LNCAP (cell line): ENCODE measurements at regions not wholly inside any gene's neighbourhood (a gene's known extent, or its start where the extent isn't known, plus 50 kb on each side); places are given as distances from the start of the nearest gene placed in this dataset.

ENCODE experiments used
- TF ChIP-seq, protein P1 (sequence below): fragments of 450-650 bp; IDR thresholded peaks from 2 replicates; pipeline ENCODE4 v1.5.1; 2017; ENCODE audit warnings: mild to moderate bottlenecking

GRCh38 chr1:96414598-96414997 lies 307.0 kb upstream of the PTBP2 start:
- TF ChIP-seq, protein P1, sequence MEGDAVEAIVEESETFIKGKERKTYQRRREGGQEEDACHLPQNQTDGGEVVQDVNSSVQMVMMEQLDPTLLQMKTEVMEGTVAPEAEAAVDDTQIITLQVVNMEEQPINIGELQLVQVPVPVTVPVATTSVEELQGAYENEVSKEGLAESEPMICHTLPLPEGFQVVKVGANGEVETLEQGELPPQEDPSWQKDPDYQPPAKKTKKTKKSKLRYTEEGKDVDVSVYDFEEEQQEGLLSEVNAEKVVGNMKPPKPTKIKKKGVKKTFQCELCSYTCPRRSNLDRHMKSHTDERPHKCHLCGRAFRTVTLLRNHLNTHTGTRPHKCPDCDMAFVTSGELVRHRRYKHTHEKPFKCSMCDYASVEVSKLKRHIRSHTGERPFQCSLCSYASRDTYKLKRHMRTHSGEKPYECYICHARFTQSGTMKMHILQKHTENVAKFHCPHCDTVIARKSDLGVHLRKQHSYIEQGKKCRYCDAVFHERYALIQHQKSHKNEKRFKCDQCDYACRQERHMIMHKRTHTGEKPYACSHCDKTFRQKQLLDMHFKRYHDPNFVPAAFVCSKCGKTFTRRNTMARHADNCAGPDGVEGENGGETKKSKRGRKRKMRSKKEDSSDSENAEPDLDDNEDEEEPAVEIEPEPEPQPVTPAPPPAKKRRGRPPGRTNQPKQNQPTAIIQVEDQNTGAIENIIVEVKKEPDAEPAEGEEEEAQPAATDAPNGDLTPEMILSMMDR = no peak

DNA sequence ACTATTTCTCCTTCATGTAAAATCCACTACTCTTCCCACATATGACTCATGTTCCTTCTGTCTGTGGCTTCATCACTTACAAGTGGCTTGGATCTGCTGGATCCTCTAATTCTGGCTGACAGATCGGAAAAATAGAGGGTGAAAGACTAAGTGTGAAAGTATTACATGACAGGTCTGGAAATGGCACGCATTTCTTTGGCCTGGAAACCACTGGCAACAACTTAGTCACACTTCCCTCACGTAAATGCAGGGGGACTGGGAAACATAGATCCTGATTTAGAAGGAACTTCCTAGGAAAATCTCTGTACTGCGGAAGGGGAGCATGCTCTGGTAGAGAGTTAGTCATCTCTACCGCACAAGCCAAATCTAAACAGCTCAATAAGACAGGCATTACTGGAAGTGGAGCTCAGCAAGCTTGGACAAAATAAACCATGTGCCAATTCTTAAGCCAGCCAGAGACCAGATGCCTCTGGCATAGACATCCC lies 305.4 kb upstream of the PTBP2 start:
- TF ChIP-seq, protein P1 = no peak

GRCh38 chr1:96416701-96417444 lies 304.7 kb upstream of the PTBP2 start:
- TF ChIP-seq, protein P1 = no peak

GRCh38 chr1:96418969-96419368 lies 302.6 kb upstream of the PTBP2 start:
- TF ChIP-seq, protein P1 = no peak

DNA sequence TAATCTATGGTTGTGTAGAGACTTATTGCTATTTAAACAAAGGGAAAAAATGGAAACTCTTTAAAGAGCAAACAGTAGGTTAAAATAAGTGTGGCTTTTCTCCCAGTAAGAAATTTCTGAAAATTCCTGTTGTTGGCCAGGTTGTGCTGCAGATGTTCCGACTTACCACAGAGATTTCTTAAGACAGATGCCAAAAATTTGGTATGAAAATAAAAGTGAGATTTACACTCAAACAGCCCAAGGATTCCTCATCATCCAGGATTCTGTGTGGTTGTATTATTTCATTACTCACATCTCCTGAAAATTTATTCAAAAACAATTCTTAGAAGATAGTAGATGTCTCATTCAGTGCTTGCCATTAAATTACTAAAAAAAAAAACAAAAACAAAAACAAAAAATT lies 296.7 kb upstream of the PTBP2 start:
- TF ChIP-seq, protein P1 = no peak

DNA sequence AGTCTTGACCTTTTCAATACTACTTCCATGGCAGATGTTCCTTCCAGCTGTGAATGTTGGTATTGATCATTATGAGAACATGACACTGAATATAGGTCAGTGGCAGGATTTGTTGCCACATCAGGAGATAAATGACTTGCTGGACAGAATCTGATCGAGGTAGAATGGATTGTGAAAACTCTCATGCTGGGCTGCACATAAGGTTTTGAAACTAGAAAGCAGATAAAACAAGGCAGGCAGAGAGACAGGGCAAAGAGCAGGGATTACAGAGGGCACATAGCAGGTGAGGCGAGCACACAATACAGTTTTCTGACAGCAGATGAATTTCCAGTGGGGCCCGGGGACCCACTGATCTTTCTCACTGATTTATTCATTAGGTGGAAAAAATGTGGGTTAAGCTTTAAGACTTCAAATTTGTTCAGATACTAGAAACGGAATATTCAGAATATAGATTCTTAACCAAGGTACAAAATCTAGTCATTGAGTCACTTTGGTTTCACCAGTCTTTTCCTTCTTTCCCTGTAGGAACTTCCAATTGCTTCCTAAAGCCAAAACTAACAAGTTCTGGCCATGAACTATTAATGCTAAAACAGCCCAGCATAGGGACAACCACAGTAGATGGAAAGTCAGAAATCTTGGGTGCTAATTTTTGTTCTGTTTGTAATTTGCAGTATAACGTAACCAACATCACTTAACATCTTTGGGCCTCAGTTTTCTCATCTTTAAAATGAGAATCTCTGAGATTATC lies 296.0 kb upstream of the PTBP2 start:
- TF ChIP-seq, protein P1 = no peak

DNA sequence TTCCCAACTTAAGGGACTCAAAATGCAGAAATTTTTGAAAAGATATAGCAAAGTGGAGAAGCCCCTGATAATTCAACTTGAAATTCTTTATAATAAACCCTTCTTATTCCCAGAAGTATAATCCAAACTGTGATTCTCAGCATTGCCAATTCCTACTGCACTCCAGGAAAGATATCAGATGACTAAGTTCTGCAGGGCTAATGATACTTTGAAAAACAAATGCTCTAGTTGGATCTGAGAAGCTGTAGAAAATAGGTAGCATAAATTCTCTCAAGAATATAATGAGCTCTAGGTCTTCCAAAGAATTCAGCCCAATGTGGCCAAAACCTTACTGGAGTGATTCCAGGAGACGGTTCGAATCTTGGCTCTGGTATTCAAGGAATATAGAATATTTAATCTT lies 294.0 kb upstream of the PTBP2 start:
- TF ChIP-seq, protein P1 = no peak
